K562 (cell line): ENCODE measurements at regions not wholly inside any gene's neighbourhood (a gene's known extent, or its start where the extent isn't known, plus 50 kb on each side); places are given as distances from the start of the nearest gene placed in this dataset.

Source experiments
- ARID4B ChIP-seq: sonication (generic); formaldehyde crosslinking; IDR thresholded peaks from 2 replicates; pipeline ENCODE4 v1.8.0; 2022; ENCODE audit warnings: mild to moderate bottlenecking, missing genetic modification reagents
- CC2D1A ChIP-seq: fragments of 450-650 bp; IDR thresholded peaks from 2 replicates; pipeline ENCODE4 v1.6.1; 2017; ENCODE audit warnings: mild to moderate bottlenecking
- CCNT2 ChIP-seq: IDR thresholded peaks from 2 replicates; pipeline ENCODE4 v1.6.1; 2011; ENCODE audit warnings: borderline replicate concordance, low read depth, mild to moderate bottlenecking, moderate library complexity, mixed read lengths, low read length; ENCODE audit not compliant: insufficient read length; ENCODE audit errors: extremely low read depth
- CEBPG ChIP-seq, 3 experiments: fragments of 200-800 bp in 1 of 3; sonication (Bioruptor generic) in 1 of 3; sonication (generic) in 1 of 3; formaldehyde crosslinking in 1 of 3; IDR thresholded peaks in 2 of 3; conservative IDR thresholded peaks in 1 of 3; 2 replicates each; pipeline versions ENCODE4 v1.6.1 to v1.8.0; 2016 to 2022; ENCODE audit warnings: missing compliant biosample characterization in 2 of 3, missing genetic modification characterization in 2 of 3, mild to moderate bottlenecking in 1 of 3, missing genetic modification reagents in 1 of 3
- CTCFL ChIP-seq: IDR thresholded peaks from 2 replicates; pipeline ENCODE4 v1.6.1; 2011; ENCODE audit warnings: borderline replicate concordance, low read depth, mild to moderate bottlenecking, moderate library complexity, low read length; ENCODE audit not compliant: insufficient read depth, poor library complexity, severe bottlenecking
- GABPB2 ChIP-seq: fragments of 250-450 bp; sonication (Bioruptor Pico); conservative IDR thresholded peaks from 2 replicates; pipeline ENCODE4 v1.5.1; 2021; ENCODE audit warnings: mild to moderate bottlenecking
- HLTF ChIP-seq: fragments of 450-650 bp; IDR thresholded peaks from 2 replicates; pipeline ENCODE4 v1.6.1; 2016
- NCOA2 ChIP-seq, 2 experiments: fragments of 450-650 bp; IDR thresholded peaks; 2 replicates each; pipeline ENCODE4 v1.6.1; 2018; ENCODE audit warnings: mild to moderate bottlenecking in 2 of 2, moderate library complexity in 1 of 2; ENCODE audit not compliant: partially characterized antibody in 2 of 2
- NR2F6 ChIP-seq: fragments of 450-650 bp; formaldehyde crosslinking; IDR thresholded peaks from 2 replicates; pipeline ENCODE4 v1.4.0; 2020; ENCODE audit warnings: mild to moderate bottlenecking
- RBM14 ChIP-seq: fragments of 200-400 bp; formaldehyde crosslinking; IDR thresholded peaks from 2 replicates; pipeline ENCODE4 v1.6.1; 2018; ENCODE audit warnings: low read depth, mild to moderate bottlenecking, low read length, moderate library complexity, borderline replicate concordance; ENCODE audit not compliant: insufficient read depth
- REST ChIP-seq, 2 experiments: fragments of 450-650 bp; formaldehyde crosslinking in 1 of 2; IDR thresholded peaks; 2 replicates each; pipeline versions ENCODE4 v1.4.0 to v1.6.1; 2014 to 2020; ENCODE audit warnings: mild to moderate bottlenecking in 2 of 2, borderline replicate concordance in 1 of 2, low read depth in 1 of 2

GRCh38 chr4:138680989-138681604, 334.5 kb upstream of the NOCT start (continued):
- TF ChIP-seq REST (IDR thresholded peaks at IDR 0.05; ENCODE audit: borderline replicate concordance) (peak; percentile 91), REST (CRISPR knock-in tag; IDR thresholded peaks at IDR 0.05; ENCODE audit: low read depth) (no peak), RBM14 (no peak), NCOA2 (IDR thresholded peaks at IDR 0.05; ENCODE audit: partially characterized antibody in 2 of 2) (no peak), NR2F6 (CRISPR knock-in tag) (no peak), CCNT2 (no peak), ARID4B (no peak), CEBPG (CRISPR knock-in tag; IDR thresholded peaks at IDR 0.05) (no peak), CEBPG (tag; conservative IDR thresholded peaks at IDR 0.05 in 1 of 2, IDR thresholded peaks at IDR 0.05 in 1 of 2) (peak in 1 of 2 experiments; percentile 20; a peak in 1 of 4 replicates), CTCFL (no peak), GABPB2 (no peak), HLTF (no peak), CC2D1A (peak; percentile 66; the same call in 1 of the 2 replicates)
